Liver (tissue), 3 donors: ENCODE measurements at regions not wholly inside any gene's neighbourhood (a gene's known extent, or its start where the extent isn't known, plus 50 kb on each side); places are given as distances from the start of the nearest gene placed in this dataset.

ENCODE experiments used
- CTCF ChIP-seq: fragments of 150-350 bp; IDR thresholded peaks from 2 replicates; pipeline ENCODE4 v1.5.1; 2017; ENCODE audit warnings: improper control_type of control experiment, low read depth, low read length; ENCODE audit not compliant: missing input control
- MAX ChIP-seq: IDR thresholded peaks from 2 replicates; pipeline ENCODE4 v1.6.1; 2016; ENCODE audit warnings: antibody characterized with exemption
- RAD21 ChIP-seq, 2 donors: IDR thresholded peaks; 2 replicates each; pipeline ENCODE4 v1.6.1; 2016; ENCODE audit warnings: antibody characterized with exemption in 2 of 2, mild to moderate bottlenecking in 2 of 2
- REST ChIP-seq: IDR thresholded peaks from 2 replicates; pipeline ENCODE4 v1.6.1; 2016; ENCODE audit warnings: antibody characterized with exemption, mild to moderate bottlenecking
- donor health status: healthy.
- donor health status: healthy.

- TF ChIP-seq CTCF (no peak), RAD21 (IDR thresholded peaks at IDR 0.05) (no peak), REST (no peak), MAX (no peak)
Observed at GRCh38 chr14:97695456-97695981, 898.3 kb downstream of the VRK1 start.
